HepG2 (cell line): ENCODE measurements at regions not wholly inside any gene's neighbourhood (a gene's known extent, or its start where the extent isn't known, plus 50 kb on each side); places are given as distances from the start of the nearest gene placed in this dataset.

Experiments used
- ARID3A ChIP-seq: IDR thresholded peaks from 2 replicates; pipeline ENCODE4 v1.6.1; 2012; ENCODE audit warnings: low read depth, low read length, improper control_type of control experiment
- CAMTA2 ChIP-seq: sonication (generic); formaldehyde crosslinking; IDR thresholded peaks from 2 replicates; pipeline ENCODE4 v1.4.0; 2020; ENCODE audit warnings: mild to moderate bottlenecking, missing genetic modification reagents, borderline replicate concordance
- CHCHD3 ChIP-seq: sonication (generic); formaldehyde crosslinking; IDR thresholded peaks from 2 replicates; pipeline ENCODE4 v1.8.0; 2022; ENCODE audit warnings: mild to moderate bottlenecking, missing genetic modification reagents, moderate library complexity
- DMAP1 ChIP-seq: IDR thresholded peaks from 2 replicates; pipeline ENCODE4 v1.6.1; 2016
- ELF1 ChIP-seq: sonication (generic); formaldehyde crosslinking; IDR thresholded peaks from 2 replicates; pipeline ENCODE4 v1.4.0; 2020; ENCODE audit warnings: missing genetic modification reagents
- EP300 ChIP-seq, 3 experiments: sonication (generic) in 1 of 3; formaldehyde crosslinking in 1 of 3; IDR thresholded peaks; 2 replicates each; pipeline versions ENCODE4 v1.5.1 to v1.6.1; 2011 to 2020; ENCODE audit warnings: low read depth in 2 of 3, low read length in 2 of 3, borderline replicate concordance in 1 of 3, improper control_type of control experiment in 1 of 3, mild to moderate bottlenecking in 1 of 3, missing genetic modification reagents in 1 of 3, moderate library complexity in 1 of 3
- FIP1L1 ChIP-seq: fragments of 200-400 bp; formaldehyde crosslinking; IDR thresholded peaks from 2 replicates; pipeline ENCODE4 v1.6.1; 2018; ENCODE audit warnings: low read depth, mild to moderate bottlenecking, low read length, moderate library complexity, borderline replicate concordance; ENCODE audit not compliant: insufficient read depth
- GABPB1 ChIP-seq: IDR thresholded peaks from 2 replicates; pipeline ENCODE4 v1.6.1; 2016; ENCODE audit warnings: mild to moderate bottlenecking, missing genetic modification reagents, moderate library complexity, missing compliant biosample characterization
- GATA4 ChIP-seq: sonication (generic); IDR thresholded peaks from 2 replicates; pipeline ENCODE4 v1.6.1; 2016; ENCODE audit warnings: antibody characterized with exemption, low read depth, borderline replicate concordance
- MYNN ChIP-seq: sonication (generic); formaldehyde crosslinking; IDR thresholded peaks from 2 replicates; pipeline ENCODE4 v1.4.0; 2020; ENCODE audit warnings: mild to moderate bottlenecking, low read depth, missing genetic modification reagents
- NCOA2 ChIP-seq: sonication (generic); formaldehyde crosslinking; IDR thresholded peaks from 2 replicates; pipeline ENCODE4 v1.8.0; 2022; ENCODE audit warnings: inconsistent platforms
- NONO ChIP-seq, 2 experiments: fragments of 450-650 bp in 1 of 2; sonication (generic) in 1 of 2; formaldehyde crosslinking in 1 of 2; IDR thresholded peaks in 1 of 2; conservative IDR thresholded peaks in 1 of 2; 2 replicates each; pipeline versions ENCODE4 v1.6.1 to v1.8.0; 2017 to 2022; ENCODE audit warnings: mild to moderate bottlenecking in 1 of 2, missing genetic modification reagents in 1 of 2, moderate library complexity in 1 of 2
- SNRNP70 ChIP-seq: fragments of 200-400 bp; formaldehyde crosslinking; IDR thresholded peaks from 2 replicates; pipeline ENCODE4 v1.6.1; 2017; ENCODE audit warnings: mild to moderate bottlenecking, low read depth, low read length, moderate library complexity
- SRSF4 ChIP-seq: fragments of 200-400 bp; formaldehyde crosslinking; IDR thresholded peaks from one replicate; pipeline ENCODE4 v1.6.1; 2018; ENCODE audit warnings: mild to moderate bottlenecking, low read depth, low read length, moderate library complexity; ENCODE audit not compliant: poor library complexity, severe bottlenecking
- STAT5B ChIP-seq: sonication (generic); formaldehyde crosslinking; IDR thresholded peaks from 2 replicates; pipeline ENCODE4 v1.4.0; 2020; ENCODE audit warnings: missing genetic modification reagents
- TEAD2 ChIP-seq: sonication (generic); formaldehyde crosslinking; IDR thresholded peaks from 2 replicates; pipeline ENCODE4 v1.9.0; 2021; ENCODE audit warnings: missing genetic modification reagents
- TSC22D2 ChIP-seq: sonication (generic); formaldehyde crosslinking; IDR thresholded peaks from 2 replicates; pipeline ENCODE4 v1.5.1; 2020; ENCODE audit warnings: missing genetic modification reagents, mild to moderate bottlenecking, borderline replicate concordance
- ZFP62 ChIP-seq: sonication (generic); formaldehyde crosslinking; IDR thresholded peaks from 2 replicates; pipeline ENCODE4 v1.4.0; 2020; ENCODE audit warnings: missing genetic modification reagents
- ZKSCAN8 ChIP-seq: IDR thresholded peaks from 2 replicates; pipeline ENCODE4 v1.6.1; 2016; ENCODE audit warnings: borderline replicate concordance, missing genetic modification reagents, missing compliant biosample characterization
- ZNF354B ChIP-seq: sonication (generic); formaldehyde crosslinking; IDR thresholded peaks from 2 replicates; pipeline ENCODE4 v1.8.0; 2022; ENCODE audit warnings: mild to moderate bottlenecking, missing genetic modification reagents
- ZNF432 ChIP-seq: sonication (generic); formaldehyde crosslinking; IDR thresholded peaks from 2 replicates; pipeline ENCODE4 v1.5.0; 2020; ENCODE audit warnings: missing genetic modification reagents, mild to moderate bottlenecking, borderline replicate concordance
- ZNF564 ChIP-seq: sonication (generic); formaldehyde crosslinking; IDR thresholded peaks from 2 replicates; pipeline ENCODE4 v1.8.1; 2023; ENCODE audit warnings: mild to moderate bottlenecking, missing genetic modification reagents
- ZNF850 ChIP-seq: sonication (generic); formaldehyde crosslinking; conservative IDR thresholded peaks from 2 replicates; pipeline ENCODE4 v1.9.0; 2021; ENCODE audit warnings: mild to moderate bottlenecking, missing genetic modification reagents
- TF ChIP-seq, protein P1 (sequence below): IDR thresholded peaks from 2 replicates; pipeline ENCODE4 v1.6.1; 2016; ENCODE audit warnings: control low read depth
- TF ChIP-seq, protein P2 (sequence below): sonication (generic); formaldehyde crosslinking; IDR thresholded peaks from 2 replicates; pipeline ENCODE4 v1.5.0; 2020; ENCODE audit warnings: mild to moderate bottlenecking, missing genetic modification reagents, moderate library complexity

- TF ChIP-seq CAMTA2 (CRISPR knock-in tag) (no peak), NCOA2 (CRISPR knock-in tag) (no peak), ZNF564 (CRISPR knock-in tag) (no peak), SNRNP70 (no peak), NONO (IDR thresholded peaks at IDR 0.05) (no peak), NONO (CRISPR knock-in tag; conservative IDR thresholded peaks at IDR 0.05) (no peak), CHCHD3 (CRISPR knock-in tag) (no peak), GATA4 (no peak), DMAP1 (CRISPR knock-in tag) (no peak), ZKSCAN8 (no peak), ZNF432 (no peak), EP300 (IDR thresholded peaks at IDR 0.05; ENCODE audit: low read depth in 2 of 2, low read length in 2 of 2) (no peak), EP300 (CRISPR knock-in tag; IDR thresholded peaks at IDR 0.05; ENCODE audit: borderline replicate concordance) (no peak), MYNN (CRISPR knock-in tag) (no peak), SRSF4 (no peak), ZNF850 (CRISPR knock-in tag) (no peak), GABPB1 (CRISPR knock-in tag) (no peak), ELF1 (CRISPR knock-in tag) (no peak), ZFP62 (CRISPR knock-in tag) (no peak), ARID3A (no peak), TSC22D2 (CRISPR knock-in tag) (no peak), ZNF354B (no peak), TEAD2 (CRISPR knock-in tag) (no peak), STAT5B (CRISPR knock-in tag) (no peak), FIP1L1 (no peak)
- TF ChIP-seq, protein P1, sequence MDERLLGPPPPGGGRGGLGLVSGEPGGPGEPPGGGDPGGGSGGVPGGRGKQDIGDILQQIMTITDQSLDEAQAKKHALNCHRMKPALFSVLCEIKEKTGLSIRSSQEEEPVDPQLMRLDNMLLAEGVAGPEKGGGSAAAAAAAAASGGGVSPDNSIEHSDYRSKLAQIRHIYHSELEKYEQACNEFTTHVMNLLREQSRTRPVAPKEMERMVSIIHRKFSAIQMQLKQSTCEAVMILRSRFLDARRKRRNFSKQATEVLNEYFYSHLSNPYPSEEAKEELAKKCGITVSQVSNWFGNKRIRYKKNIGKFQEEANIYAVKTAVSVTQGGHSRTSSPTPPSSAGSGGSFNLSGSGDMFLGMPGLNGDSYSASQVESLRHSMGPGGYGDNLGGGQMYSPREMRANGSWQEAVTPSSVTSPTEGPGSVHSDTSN (CRISPR knock-in tag) = no peak
- TF ChIP-seq, protein P2, sequence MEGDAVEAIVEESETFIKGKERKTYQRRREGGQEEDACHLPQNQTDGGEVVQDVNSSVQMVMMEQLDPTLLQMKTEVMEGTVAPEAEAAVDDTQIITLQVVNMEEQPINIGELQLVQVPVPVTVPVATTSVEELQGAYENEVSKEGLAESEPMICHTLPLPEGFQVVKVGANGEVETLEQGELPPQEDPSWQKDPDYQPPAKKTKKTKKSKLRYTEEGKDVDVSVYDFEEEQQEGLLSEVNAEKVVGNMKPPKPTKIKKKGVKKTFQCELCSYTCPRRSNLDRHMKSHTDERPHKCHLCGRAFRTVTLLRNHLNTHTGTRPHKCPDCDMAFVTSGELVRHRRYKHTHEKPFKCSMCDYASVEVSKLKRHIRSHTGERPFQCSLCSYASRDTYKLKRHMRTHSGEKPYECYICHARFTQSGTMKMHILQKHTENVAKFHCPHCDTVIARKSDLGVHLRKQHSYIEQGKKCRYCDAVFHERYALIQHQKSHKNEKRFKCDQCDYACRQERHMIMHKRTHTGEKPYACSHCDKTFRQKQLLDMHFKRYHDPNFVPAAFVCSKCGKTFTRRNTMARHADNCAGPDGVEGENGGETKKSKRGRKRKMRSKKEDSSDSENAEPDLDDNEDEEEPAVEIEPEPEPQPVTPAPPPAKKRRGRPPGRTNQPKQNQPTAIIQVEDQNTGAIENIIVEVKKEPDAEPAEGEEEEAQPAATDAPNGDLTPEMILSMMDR (CRISPR knock-in tag) = no peak
These were observed 71.3 kb upstream of the LDB2 start (continued) for GRCh38 chr4:16969696-16970135.
